Thyroid gland (tissue), 4 donors: ENCODE measurements at regions not wholly inside any gene's neighbourhood (a gene's known extent, or its start where the extent isn't known, plus 50 kb on each side); places are given as distances from the start of the nearest gene placed in this dataset.

ENCODE experiments used
- CTCF ChIP-seq, 6 experiments: fragments of 200-600 bp in 3 of 6; fragments of 450-650 bp in 3 of 6; sonication (generic) in 3 of 6; IDR thresholded peaks; one replicate each; pipeline ENCODE4 v1.5.1; 2016 to 2019; ENCODE audit warnings: antibody characterized with exemption in 6 of 6, mild to moderate bottlenecking in 2 of 6, inconsistent platforms in 1 of 6, moderate library complexity in 1 of 6
- POLR2A ChIP-seq, 2 donors: fragments of 450-650 bp; IDR thresholded peaks; one replicate each; pipeline ENCODE4 v1.6.1; 2017; ENCODE audit warnings: antibody characterized with exemption in 2 of 2, mild to moderate bottlenecking in 2 of 2, moderate library complexity in 1 of 2

GRCh38 chr4:22174640-22175039, 226.1 kb upstream of the KCNIP4 start:
- TF ChIP-seq CTCF (IDR thresholded peaks at IDR 0.05) = no peak
- no peak for TF ChIP-seq POLR2A (IDR thresholded peaks at IDR 0.05)
